Large intestine (tissue), 3 donors: ENCODE measurements at regions not wholly inside any gene's neighbourhood (a gene's known extent, or its start where the extent isn't known, plus 50 kb on each side); places are given as distances from the start of the nearest gene placed in this dataset.
A peak's percentile ranks its signal among the peaks of the same experiment; 100 is the strongest.

Source experiments
- DNase-seq, 2 donors: peaks; one replicate each; pipeline versions ENCODE4 v3.0.0 to v3.0.0-alpha.2; 2013
- H3K27ac ChIP-seq: one replicate; pipeline ENCODE4 v1.5.1; 2013; ENCODE audit warnings: low read length
- H3K27me3 ChIP-seq: 2 replicates; pipeline ENCODE4 v1.6.1; 2013; ENCODE audit warnings: low read length; ENCODE audit not compliant: control insufficient read depth, insufficient read depth
- H3K36me3 ChIP-seq: 2 replicates; pipeline ENCODE4 v1.6.1; 2013; ENCODE audit warnings: low read length; ENCODE audit not compliant: control insufficient read depth, insufficient read depth
- H3K4me1 ChIP-seq: one replicate; pipeline ENCODE4 v1.6.1; 2013; ENCODE audit warnings: low read length; ENCODE audit not compliant: control insufficient read depth, insufficient read depth
- H3K4me3 ChIP-seq: one replicate; pipeline ENCODE4 v1.5.1; 2013; ENCODE audit warnings: low read length
- H3K9me3 ChIP-seq: one replicate; pipeline ENCODE4 v1.6.1; 2013; ENCODE audit warnings: mild to moderate bottlenecking, low read depth, low read length, moderate library complexity; ENCODE audit not compliant: control insufficient read depth
- WGBS: methylation state at CpG from one replicate; pipeline ENCODE4 v1.1.5; 2013; ENCODE audit warnings: low lambda C conversion rate; ENCODE audit not compliant: insufficient coverage; 5-methylcytosine and 5-hydroxymethylcytosine counted together

DNA sequence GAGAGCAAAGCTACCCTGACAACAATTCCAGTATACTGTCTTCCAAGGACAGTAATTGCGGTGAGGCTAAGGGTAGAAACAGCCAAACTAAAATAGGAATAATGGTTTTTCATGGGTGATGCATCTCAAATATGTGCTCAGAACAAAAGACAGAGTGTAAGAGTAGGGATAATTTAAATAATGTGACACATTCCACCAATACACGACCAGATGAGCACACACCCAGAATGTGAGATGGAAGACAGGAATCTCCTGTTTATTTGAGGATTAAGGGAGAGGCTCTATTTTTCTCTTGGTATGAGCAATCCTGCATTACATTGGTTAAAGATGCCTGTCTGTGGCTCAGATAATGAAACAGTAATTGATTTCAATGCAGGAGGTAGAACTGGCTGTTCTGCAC lies 292.9 kb upstream of the ZFP64 start:
- no peak for DNase-seq
- no peaks in the 10 kb centered on the region for H3K9me3 ChIP-seq

DNA sequence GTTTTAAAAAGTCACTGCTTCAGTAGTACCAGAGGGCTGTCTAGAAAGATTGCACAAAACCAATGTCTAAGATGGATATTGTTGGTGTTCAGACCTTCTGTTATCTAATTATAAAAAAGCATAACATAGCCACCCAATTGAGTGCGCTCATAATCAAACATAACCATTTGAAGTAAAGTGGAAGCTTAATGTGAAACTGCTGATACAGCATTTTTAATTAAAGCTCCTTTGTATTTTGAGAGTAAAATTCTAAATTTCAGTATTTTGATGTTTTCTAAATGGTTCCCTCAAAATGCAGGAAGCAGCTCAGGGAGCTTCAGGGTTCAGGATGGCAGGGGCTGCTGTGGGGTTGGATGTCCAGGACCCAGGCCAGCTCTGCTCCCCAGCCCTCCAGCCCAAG lies 291.8 kb upstream of the ZFP64 start:
- no peak overlapping the region for H3K27ac ChIP-seq
- no peaks in the 10 kb centered on the region for H3K4me1 ChIP-seq
- no CpG with 5 or more reads among the region's 1 CpG for WGBS
- no peak overlapping the region for H3K4me3 ChIP-seq
- H3K36me3 ChIP-seq = no peaks in the 10 kb centered on the region
- H3K9me3 ChIP-seq = no peaks in the 10 kb centered on the region
- H3K27me3 ChIP-seq = no peaks in the 10 kb centered on the region
- DNase-seq = no peak

More for the DNA sequence above, 292.9 kb upstream of the ZFP64 start:
- no peaks in the 10 kb centered on the region for H3K4me1 ChIP-seq
- H3K27me3 ChIP-seq = no peaks in the 10 kb centered on the region
- no peak overlapping the region for H3K4me3 ChIP-seq
- H3K36me3 ChIP-seq = no peaks in the 10 kb centered on the region
- WGBS = no CpG with 5 or more reads among the region's 2 CpGs
- H3K27ac ChIP-seq = no peak overlapping the region

DNA sequence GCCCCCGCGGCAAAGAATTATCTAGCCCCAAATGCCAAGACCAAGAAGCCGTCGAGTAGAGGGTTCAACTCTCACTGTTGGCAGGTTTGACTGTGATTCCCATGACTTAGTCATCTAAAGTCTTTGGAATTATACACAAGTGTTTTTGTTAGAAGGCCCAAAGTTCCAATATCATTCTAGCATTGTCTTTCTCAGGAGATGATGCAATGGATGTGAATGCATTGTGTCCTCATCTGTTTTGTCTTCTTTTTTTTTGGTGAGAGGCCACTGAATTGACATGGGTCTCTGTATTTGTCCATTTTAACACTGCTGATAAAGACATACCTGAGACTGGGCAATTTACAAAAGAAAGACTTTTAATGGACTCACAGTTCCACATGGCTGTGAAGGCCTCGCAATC lies 290.5 kb upstream of the ZFP64 start:
- H3K4me1 ChIP-seq = no peaks in the 10 kb centered on the region
- no peaks in the 10 kb centered on the region for H3K27me3 ChIP-seq
- no peak overlapping the region for H3K4me3 ChIP-seq
- H3K9me3 ChIP-seq = no peaks in the 10 kb centered on the region
- no peaks in the 10 kb centered on the region for H3K36me3 ChIP-seq
- no peak for DNase-seq
- H3K27ac ChIP-seq = no peak overlapping the region
- WGBS = 90% methylated on average over 2 of the region's 5 CpGs

DNA sequence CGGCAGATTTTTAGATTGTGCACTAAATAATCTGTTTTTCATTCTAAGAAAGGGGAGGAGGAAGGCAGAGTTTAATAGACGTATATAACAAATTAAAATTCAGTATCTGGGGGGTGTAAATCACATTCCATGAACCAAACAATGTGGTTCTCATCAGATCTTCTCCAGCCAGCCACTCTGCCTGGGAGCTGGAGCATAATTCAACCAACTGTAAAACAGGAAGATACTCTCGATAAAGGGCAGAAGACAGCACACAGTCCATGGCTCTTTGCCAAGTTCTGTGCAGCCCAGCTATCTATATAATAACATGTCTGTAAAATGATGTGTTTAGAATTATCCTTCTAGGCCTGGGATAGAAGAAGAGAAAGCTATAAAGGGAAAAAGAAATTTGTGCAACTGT lies 289.9 kb upstream of the ZFP64 start:
- Histone ChIP-seq H3K27ac (no peak overlapping the region), H3K27me3 (no peaks in the 10 kb centered on the region), H3K4me1 (no peaks in the 10 kb centered on the region), H3K4me3 (no peak overlapping the region), H3K36me3 (no peaks in the 10 kb centered on the region), H3K9me3 (no peaks in the 10 kb centered on the region)
- WGBS = 56% methylated on average over 2 of the region's 3 CpGs
- DNase-seq = peak in 1 of 2 donors; percentile 31

DNA sequence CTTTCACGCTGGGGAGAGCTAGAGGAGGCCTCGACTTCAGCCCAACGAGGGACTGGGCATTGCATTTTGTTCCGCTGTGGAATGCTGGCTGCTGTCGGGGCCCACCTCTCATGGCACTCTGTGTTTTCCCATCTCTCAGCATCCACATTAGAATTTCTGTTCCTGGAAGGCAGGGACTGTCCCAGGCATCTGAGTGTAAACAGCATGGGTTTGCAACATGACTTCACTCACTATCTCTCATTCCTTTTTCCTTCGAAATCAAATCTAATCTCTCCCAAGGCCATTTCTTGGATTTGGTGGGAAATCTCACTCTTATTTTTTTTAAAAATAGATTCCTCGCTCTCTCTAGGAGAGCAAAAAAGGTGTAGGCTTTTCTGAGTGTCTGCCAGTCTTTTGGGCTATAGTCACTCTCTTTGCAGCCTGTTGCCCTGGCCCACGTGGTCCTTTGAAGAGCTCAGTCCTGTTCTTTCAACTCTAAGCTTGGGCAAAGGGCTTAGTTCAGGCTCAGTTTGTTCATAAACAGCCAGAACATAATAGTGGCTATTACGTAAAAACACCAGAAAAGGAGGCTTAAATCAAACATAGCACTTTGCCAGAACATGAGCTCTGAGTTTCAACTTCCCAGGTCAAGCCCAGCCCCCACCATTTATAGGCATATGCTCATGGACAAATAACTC lies 284.6 kb upstream of the ZFP64 start:
- WGBS = no CpG with 5 or more reads among the region's 9 CpGs

DNA sequence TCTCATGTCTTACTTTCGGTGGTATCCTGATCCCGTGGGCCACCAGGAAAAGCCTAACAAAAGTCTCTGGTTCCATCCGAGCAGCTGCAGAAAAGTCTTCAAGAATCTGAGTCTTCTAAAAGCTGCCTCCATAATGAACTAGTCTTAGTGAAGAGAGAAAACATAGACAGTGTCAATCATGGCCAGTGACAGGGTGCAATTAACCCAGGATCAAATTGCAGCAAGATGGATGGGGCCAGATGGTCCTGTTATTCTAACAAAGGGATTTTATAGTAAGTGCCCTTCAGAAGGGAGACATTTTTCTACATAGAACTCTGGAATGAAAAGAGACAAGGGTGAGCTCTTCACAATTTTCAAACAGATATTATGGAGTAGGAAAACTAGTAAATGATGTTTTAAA lies 281.6 kb upstream of the ZFP64 start:
- Histone ChIP-seq H3K9me3 (no peaks in the 10 kb centered on the region), H3K4me1 (no peaks in the 10 kb centered on the region), H3K4me3 (no peak overlapping the region), H3K27me3 (no peaks in the 10 kb centered on the region), H3K27ac (no peak overlapping the region), H3K36me3 (no peaks in the 10 kb centered on the region)
- DNase-seq = no peak
- WGBS = no CpG with 5 or more reads among the region's 3 CpGs

More for the DNA sequence above, 284.6 kb upstream of the ZFP64 start:
- DNase-seq = no peak
- no peak overlapping the region for H3K27ac ChIP-seq
- H3K9me3 ChIP-seq = no peaks in the 10 kb centered on the region
- no peaks in the 10 kb centered on the region for H3K36me3 ChIP-seq
- H3K27me3 ChIP-seq = no peaks in the 10 kb centered on the region
- no peak overlapping the region for H3K4me3 ChIP-seq
- no peaks in the 10 kb centered on the region for H3K4me1 ChIP-seq

DNA sequence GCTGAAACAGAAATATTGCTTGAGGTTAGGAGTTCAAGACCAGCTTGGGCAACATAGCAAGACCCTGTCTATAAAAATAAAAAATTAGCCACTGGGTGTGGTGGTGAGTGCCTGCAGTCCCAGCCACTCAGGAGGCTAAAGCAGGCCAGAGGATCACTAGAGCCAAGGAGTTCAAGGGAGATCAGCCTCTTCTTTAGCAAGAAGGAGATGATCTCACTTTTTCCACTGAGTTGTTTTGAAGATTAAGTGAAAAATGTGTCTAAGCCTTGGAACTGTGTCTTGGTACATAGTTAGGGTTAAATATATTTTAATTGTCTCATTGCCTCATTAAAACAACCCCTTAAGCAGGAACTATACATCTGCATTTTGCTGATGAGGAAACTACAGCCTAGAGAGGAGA lies 279.0 kb upstream of the ZFP64 start:
- Histone ChIP-seq H3K9me3 (no peaks in the 10 kb centered on the region), H3K36me3 (no peaks in the 10 kb centered on the region), H3K4me3 (no peak overlapping the region), H3K27me3 (no peaks in the 10 kb centered on the region), H3K4me1 (no peaks in the 10 kb centered on the region), H3K27ac (no peak overlapping the region)
- DNase-seq = no peak

DNA sequence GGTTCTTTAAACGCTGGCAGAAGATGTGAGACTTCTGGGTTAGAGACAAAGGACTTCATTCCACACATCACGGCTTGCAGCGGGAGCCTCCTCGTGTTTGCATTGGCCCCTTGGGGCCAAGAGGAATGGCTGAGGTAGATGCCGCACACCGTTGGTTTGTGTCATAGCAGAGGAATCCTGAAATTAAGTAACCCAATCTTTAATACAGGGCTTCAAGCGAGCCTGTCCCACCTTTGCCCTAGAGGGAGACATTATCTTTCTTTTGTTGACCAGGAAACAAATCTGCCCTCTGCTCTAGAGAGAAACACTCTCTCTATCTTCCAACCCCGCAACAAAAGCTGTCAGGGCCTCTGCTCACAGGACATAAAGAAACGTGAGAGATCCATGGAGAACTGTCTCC lies 277.5 kb upstream of the ZFP64 start:
- Histone ChIP-seq H3K9me3 (no peaks in the 10 kb centered on the region), H3K4me1 (no peaks in the 10 kb centered on the region), H3K27ac (no peak overlapping the region), H3K4me3 (no peak overlapping the region), H3K36me3 (no peaks in the 10 kb centered on the region), H3K27me3 (no peaks in the 10 kb centered on the region)
- 20% methylated on average over 1 of the region's 9 CpGs for WGBS
- DNase-seq = peak; percentile 7 to 24

DNA sequence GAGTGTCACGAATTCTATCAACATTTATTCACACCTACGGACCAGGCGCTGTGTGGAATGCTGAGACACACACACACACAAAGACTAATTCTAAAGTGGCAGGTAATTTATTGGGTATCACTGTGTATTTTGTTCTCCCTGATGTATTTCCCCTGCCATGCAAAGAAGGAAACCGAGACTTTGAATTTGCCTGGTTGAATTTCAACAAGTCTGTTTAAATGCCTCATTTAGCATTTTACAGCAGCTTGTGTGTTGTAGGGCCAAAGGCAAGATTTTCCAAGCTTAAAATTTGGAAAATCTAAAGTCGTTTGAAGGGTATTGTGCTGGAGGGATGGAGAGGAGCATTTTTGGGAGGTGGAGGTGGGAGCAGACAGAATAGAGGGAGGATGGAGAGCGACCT lies 274.4 kb upstream of the ZFP64 start:
- no peak overlapping the region for H3K27ac ChIP-seq
- 73% methylated on average over 2 of the region's 6 CpGs for WGBS
- H3K9me3 ChIP-seq = no peaks in the 10 kb centered on the region
- no peak overlapping the region for H3K4me3 ChIP-seq
- H3K4me1 ChIP-seq = no peaks in the 10 kb centered on the region
- no peaks in the 10 kb centered on the region for H3K27me3 ChIP-seq
- no peak for DNase-seq
- H3K36me3 ChIP-seq = no peaks in the 10 kb centered on the region

DNA sequence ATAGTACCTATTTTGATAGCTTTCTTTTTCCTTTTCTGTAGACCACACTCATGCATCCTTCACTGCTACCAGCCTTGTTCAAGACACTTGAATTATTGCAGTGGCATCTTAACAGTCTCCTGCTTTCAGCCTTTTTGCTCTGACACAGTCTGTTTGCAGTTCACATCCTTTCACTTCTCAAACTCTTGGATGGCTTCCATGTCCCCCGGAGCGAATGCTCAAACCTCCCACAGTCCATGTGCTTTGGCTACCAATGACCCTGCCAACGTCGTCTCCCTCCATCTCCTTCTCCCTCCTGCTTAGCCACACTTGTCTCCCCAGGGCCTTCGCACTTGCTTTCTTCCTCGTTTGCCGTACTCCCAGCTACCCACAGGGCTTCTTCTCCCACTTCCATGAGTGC lies 270.0 kb upstream of the ZFP64 start:
- H3K36me3 ChIP-seq = no peaks in the 10 kb centered on the region
- WGBS = 47% methylated on average over 3 of the region's 7 CpGs
- no peak overlapping the region for H3K4me3 ChIP-seq
- no peak for DNase-seq
- no peaks in the 10 kb centered on the region for H3K27me3 ChIP-seq
- no peak overlapping the region for H3K27ac ChIP-seq
- no peaks in the 10 kb centered on the region for H3K9me3 ChIP-seq
- no peaks in the 10 kb centered on the region for H3K4me1 ChIP-seq

DNA sequence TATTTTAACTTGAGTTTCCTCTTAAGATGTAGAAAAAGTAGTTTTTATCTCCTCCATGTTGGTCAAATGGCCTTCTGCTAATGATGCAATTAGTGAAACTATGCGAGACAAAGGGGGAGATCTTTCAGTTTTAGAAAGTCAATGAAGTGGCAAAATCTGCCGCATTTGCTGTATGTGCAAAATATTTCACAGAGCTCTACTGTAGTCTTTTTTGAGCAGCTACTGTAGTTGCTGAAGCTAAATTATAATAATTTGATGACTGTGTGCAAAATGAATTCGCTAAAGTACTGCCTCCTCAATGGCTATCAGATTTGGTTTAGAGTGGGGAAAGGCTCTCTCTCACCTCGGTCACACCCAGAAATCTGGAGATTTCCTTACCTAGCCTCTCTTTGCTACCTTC lies 267.6 kb upstream of the ZFP64 start:
- Histone ChIP-seq H3K27me3 (no peaks in the 10 kb centered on the region), H3K4me1 (no peaks in the 10 kb centered on the region), H3K36me3 (no peaks in the 10 kb centered on the region), H3K27ac (no peak overlapping the region), H3K4me3 (no peak overlapping the region), H3K9me3 (no peaks in the 10 kb centered on the region)
- WGBS = 86% methylated on average over 3 of the region's 4 CpGs
- DNase-seq = no peak
